ENCODE measurements at regions not wholly inside any gene's neighbourhood (a gene's known extent, or its start where the extent isn't known, plus 50 kb on each side); places are given as distances from the start of the nearest gene placed in this dataset.

DNA sequence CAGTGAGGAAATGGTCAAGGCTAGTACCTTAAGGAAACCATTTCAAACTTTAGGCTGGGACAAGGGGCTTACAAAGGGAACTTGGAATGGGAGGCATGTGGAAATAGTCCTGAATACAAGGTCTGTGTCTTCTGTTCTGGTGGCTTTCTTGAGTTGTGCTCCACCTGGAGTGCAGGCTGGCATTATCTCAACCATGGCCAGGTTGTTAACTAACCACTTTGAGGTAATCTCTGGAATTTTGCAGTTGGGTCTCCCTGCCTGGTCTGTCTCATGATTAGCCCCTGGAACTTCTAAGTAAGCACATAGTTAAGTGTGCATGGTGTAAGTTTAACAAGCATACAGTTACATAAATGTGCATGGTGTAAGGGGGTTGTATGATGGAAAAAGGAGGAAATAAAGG is 77.5 kb downstream of the PCDH18 start:
- no peak for TF ChIP-seq EZH2 (IDR thresholded peaks at IDR 0.05; ENCODE audit: borderline replicate concordance, insufficient read depth, low read depth, low read length, poor library complexity, severe bottlenecking)
- TF ChIP-seq, protein P1, sequence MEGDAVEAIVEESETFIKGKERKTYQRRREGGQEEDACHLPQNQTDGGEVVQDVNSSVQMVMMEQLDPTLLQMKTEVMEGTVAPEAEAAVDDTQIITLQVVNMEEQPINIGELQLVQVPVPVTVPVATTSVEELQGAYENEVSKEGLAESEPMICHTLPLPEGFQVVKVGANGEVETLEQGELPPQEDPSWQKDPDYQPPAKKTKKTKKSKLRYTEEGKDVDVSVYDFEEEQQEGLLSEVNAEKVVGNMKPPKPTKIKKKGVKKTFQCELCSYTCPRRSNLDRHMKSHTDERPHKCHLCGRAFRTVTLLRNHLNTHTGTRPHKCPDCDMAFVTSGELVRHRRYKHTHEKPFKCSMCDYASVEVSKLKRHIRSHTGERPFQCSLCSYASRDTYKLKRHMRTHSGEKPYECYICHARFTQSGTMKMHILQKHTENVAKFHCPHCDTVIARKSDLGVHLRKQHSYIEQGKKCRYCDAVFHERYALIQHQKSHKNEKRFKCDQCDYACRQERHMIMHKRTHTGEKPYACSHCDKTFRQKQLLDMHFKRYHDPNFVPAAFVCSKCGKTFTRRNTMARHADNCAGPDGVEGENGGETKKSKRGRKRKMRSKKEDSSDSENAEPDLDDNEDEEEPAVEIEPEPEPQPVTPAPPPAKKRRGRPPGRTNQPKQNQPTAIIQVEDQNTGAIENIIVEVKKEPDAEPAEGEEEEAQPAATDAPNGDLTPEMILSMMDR (IDR thresholded peaks at IDR 0.05), result no peak
